ENCODE measurements at regions not wholly inside any gene's neighbourhood (a gene's known extent, or its start where the extent isn't known, plus 50 kb on each side); places are given as distances from the start of the nearest gene placed in this dataset.

DNA sequence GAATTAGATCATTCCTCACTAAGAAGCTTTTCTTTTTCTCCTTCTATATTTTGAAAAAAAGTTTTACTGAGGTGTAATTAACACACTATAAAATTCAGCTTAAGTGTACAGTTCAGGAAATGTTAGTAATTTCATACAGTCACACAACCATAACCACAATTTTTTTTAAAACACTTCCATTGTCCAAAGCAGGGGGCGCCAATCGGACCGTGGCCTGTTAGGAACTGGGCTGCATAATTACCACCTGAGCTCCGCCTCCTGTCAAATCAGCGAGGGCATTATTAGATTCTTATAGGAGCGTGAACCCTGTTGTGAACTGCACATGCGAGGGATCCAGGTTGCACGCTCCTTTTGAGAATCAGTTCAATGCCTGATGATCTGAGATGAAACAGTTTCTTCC is 427.1 kb downstream of the TFEC start:
- Histone ChIP-seq H3K79me1 (ENCODE audit: low read depth in 1 of 2, low read length in 2 of 2) (no peaks in the 10 kb centered on the region), H2BK5ac (ENCODE audit: low read depth, low read length, poor library complexity, severe bottlenecking) (no peak overlapping the region), H3K4ac (ENCODE audit: low read depth, low read length) (no peak overlapping the region), H2AK5ac (ENCODE audit: low read depth, low read length) (no peak overlapping the region), H3K23ac (ENCODE audit: low read depth, low read length) (no peak overlapping the region), H2BK20ac (ENCODE audit: low read depth, low read length) (no peak overlapping the region), H3K4me2 (ENCODE audit: low read depth, low read length) (no peak overlapping the region), H3K27me3 (ENCODE audit: control insufficient read depth, insufficient read depth, low read length) (no peaks in the 10 kb centered on the region), H3K36me3 (ENCODE audit: control insufficient read depth, insufficient read depth, low read length) (no peaks in the 10 kb centered on the region), H4K20me1 (ENCODE audit: insufficient read depth, low read length) (no peaks in the 10 kb centered on the region), H2AFZ (replicated peaks; ENCODE audit: low read length, poor library complexity) (no peak overlapping the region), H4K5ac (ENCODE audit: low read depth, low read length) (no peak overlapping the region), H4K91ac (ENCODE audit: insufficient read depth, low read depth, low read length) (no peak overlapping the region), H2AK9ac (replicated peaks; ENCODE audit: low read depth, low read length, poor library complexity) (no peak overlapping the region), H2BK120ac (ENCODE audit: low read depth, low read length) (no peak overlapping the region), H3K4me1 (ENCODE audit: control insufficient read depth, insufficient read depth, low read length) (peaks cover 2% of the 10 kb centered on the region; the same call in 1 of the 2 replicates), H3K14ac (replicated peaks; ENCODE audit: low read depth, low read length) (no peak overlapping the region), H3K9me3 (ENCODE audit: control insufficient read depth, insufficient read depth, low read length) (no peaks in the 10 kb centered on the region), H3K27ac (ENCODE audit: insufficient read depth, low read length) (no peak overlapping the region), H3K9ac (ENCODE audit: low read depth, low read length) (no peak overlapping the region), H3K56ac (ENCODE audit: extremely low read depth, insufficient read depth, low read length) (no peak overlapping the region), H2BK15ac (ENCODE audit: low read depth, low read length) (no peak overlapping the region), H3K4me3 (ENCODE audit: insufficient read depth, low read depth, low read length) (no peak overlapping the region), H4K8ac (ENCODE audit: low read depth in 2 of 2, low read length in 2 of 2) (no peak overlapping the region), H3K9me1 (ENCODE audit: insufficient read depth, low read length) (no peaks in the 10 kb centered on the region), H3K18ac (ENCODE audit: low read depth, low read length) (no peak overlapping the region)
- ChIA-PET POLR2A (ENCODE audit: unreplicated experiment) (no interaction called here), CTCF (no interaction called here)
- dilution Hi-C loops (cut with HindIII; ENCODE audit: low sequenced_read_pairs, unreplicated experiment) = no loop called here
- DNase-seq (no peak), ATAC-seq (ENCODE audit: low read depth) (no peak)
- intact Hi-C loops (cut with micrococcal nuclease) = no loop called here
- TF ChIP-seq CHD1 (IDR thresholded peaks at IDR 0.05; ENCODE audit: low read depth, low read length) (no peak), CEBPB (IDR thresholded peaks at IDR 0.05; ENCODE audit: low read depth, low read length) (no peak), MAFK (IDR thresholded peaks at IDR 0.05; ENCODE audit: low read depth, low read length) (no peak), POLR2A (IDR thresholded peaks at IDR 0.05; ENCODE audit: low read depth, low read length) (no peak), MXI1 (IDR thresholded peaks at IDR 0.05; ENCODE audit: borderline replicate concordance, low read depth, low read length) (no peak), BHLHE40 (IDR thresholded peaks at IDR 0.05; ENCODE audit: low read depth, low read length) (no peak), MAZ (IDR thresholded peaks at IDR 0.05; ENCODE audit: borderline replicate concordance, low read depth, low read length) (no peak), RAD21 (IDR thresholded peaks at IDR 0.05; ENCODE audit: low read length) (no peak)
- TF ChIP-seq, protein P1, sequence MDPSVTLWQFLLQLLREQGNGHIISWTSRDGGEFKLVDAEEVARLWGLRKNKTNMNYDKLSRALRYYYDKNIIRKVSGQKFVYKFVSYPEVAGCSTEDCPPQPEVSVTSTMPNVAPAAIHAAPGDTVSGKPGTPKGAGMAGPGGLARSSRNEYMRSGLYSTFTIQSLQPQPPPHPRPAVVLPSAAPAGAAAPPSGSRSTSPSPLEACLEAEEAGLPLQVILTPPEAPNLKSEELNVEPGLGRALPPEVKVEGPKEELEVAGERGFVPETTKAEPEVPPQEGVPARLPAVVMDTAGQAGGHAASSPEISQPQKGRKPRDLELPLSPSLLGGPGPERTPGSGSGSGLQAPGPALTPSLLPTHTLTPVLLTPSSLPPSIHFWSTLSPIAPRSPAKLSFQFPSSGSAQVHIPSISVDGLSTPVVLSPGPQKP (IDR thresholded peaks at IDR 0.05; ENCODE audit: borderline replicate concordance, low read depth, low read length) = no peak
- TF ChIP-seq, protein P2, sequence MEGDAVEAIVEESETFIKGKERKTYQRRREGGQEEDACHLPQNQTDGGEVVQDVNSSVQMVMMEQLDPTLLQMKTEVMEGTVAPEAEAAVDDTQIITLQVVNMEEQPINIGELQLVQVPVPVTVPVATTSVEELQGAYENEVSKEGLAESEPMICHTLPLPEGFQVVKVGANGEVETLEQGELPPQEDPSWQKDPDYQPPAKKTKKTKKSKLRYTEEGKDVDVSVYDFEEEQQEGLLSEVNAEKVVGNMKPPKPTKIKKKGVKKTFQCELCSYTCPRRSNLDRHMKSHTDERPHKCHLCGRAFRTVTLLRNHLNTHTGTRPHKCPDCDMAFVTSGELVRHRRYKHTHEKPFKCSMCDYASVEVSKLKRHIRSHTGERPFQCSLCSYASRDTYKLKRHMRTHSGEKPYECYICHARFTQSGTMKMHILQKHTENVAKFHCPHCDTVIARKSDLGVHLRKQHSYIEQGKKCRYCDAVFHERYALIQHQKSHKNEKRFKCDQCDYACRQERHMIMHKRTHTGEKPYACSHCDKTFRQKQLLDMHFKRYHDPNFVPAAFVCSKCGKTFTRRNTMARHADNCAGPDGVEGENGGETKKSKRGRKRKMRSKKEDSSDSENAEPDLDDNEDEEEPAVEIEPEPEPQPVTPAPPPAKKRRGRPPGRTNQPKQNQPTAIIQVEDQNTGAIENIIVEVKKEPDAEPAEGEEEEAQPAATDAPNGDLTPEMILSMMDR (conservative IDR thresholded peaks at IDR 0.05; ENCODE audit: low read depth, low read length) = no peak
- WGBS, 2 experiments (ENCODE audit: extremely low coverage in 2 of 2, insufficient read length in 1 of 2) = 100% methylated on average over 8 of the region's 8 CpGs; no CpG with 5 or more reads in 1 of the 2 experiments
- in situ Hi-C loops (cut with MboI; ENCODE audit: low sequenced_read_pairs) = no loop called here
- no TSS peak for BruUV-seq (replicated peaks)
